Peyer's patch (tissue), 4 donors: ENCODE measurements at regions not wholly inside any gene's neighbourhood (a gene's known extent, or its start where the extent isn't known, plus 50 kb on each side); places are given as distances from the start of the nearest gene placed in this dataset.

ENCODE experiments used
- CTCF ChIP-seq, 6 experiments: fragments of 450-650 bp in 4 of 6; fragments of 200-600 bp in 2 of 6; sonication (generic) in 1 of 6; IDR thresholded peaks; one replicate each; pipeline ENCODE4 v1.5.1; 2017 to 2019; ENCODE audit warnings: antibody characterized with exemption in 6 of 6, mild to moderate bottlenecking in 3 of 6, moderate library complexity in 1 of 6
- POLR2A ChIP-seq, 2 donors: fragments of 450-650 bp; IDR thresholded peaks; one replicate each; pipeline ENCODE4 v1.5.1; 2017; ENCODE audit warnings: antibody characterized with exemption in 2 of 2, mild to moderate bottlenecking in 2 of 2, moderate library complexity in 2 of 2

DNA sequence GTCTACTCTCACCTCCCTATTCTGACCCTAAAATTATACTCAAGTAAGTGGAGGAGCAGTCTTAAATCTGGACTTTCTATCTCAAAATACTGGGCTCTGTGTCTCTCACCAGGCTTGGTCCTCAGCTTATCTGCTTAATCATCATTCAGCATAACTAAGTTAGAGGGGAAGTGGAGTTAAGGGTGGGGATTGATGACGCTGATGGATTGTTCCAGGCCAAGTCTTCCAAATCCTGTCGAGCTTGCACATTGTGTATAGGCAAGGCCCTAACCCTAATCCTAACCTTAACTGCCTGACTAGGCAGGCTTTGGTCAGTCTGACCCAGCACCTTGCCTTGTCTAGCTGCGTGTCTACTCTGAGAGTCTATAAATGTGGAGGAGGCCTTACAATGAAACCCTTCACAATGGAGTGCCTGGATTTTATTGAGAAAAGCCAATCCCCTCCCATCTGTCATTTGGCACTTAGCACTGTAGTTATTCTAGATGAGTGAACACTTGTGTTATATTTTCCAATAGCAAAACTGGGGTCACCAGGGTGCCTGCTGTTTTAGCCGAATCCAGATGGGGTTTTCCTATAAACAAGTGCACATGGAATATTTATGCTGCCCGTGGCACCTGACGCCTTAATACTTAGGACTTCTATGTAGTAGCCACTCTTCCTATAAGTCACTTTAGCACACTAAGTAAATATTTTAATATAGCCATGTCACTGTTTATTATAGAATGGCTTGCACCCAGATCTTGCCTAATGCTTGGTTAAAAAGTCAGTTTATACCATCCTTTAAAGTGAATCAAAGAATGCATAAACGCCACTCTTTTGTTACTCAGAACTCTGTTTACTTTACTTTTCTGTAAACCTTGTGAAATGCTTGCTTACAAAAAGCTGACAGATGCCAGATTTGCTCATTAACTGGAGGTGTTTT lies 193.2 kb upstream of the MYOCD start:
- TF ChIP-seq CTCF (IDR thresholded peaks at IDR 0.05) (no peak), POLR2A (IDR thresholded peaks at IDR 0.05) (no peak)
